ENCODE measurements at regions not wholly inside any gene's neighbourhood (a gene's known extent, or its start where the extent isn't known, plus 50 kb on each side); places are given as distances from the start of the nearest gene placed in this dataset.
A peak's percentile ranks its signal among the peaks of the same experiment; 100 is the strongest.

DNA sequence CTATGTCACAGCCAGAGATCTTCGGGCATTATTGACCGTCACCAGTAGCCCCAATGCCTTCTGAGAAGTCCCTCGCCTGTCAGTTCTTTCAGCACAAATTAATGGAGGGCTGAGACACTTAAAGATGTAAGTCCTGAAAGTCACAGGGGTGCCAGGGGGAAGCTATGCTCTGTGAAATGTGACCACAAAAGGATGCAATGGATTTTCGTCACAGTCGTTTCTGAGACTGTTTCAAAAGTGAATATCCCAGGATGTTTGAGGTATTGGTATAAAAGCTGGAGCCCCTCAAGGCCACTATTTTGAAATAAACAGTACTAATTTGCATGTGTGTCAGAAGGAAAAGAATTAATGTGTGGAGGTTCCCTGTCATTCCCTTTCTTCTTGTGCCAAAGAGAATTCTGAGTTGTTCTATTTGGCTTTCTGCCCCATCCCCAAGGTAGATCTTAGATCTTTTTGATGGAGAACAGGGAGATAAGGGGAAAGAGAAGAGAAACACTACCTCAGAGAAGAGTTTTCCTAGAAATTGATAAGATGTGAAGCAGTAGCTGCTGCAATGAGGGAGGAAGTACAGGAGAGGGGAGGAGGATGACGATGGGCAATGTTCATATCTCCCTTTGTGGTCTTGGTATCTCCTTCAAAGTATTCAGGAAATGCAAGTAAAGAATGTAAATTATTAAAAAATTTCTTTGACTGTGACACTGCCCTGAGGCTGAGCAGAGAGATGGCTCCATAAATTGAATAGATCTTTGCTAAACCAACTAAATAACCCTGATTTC lies 101.8 kb upstream of the NAP1L1 start:
- no peaks in the 10 kb centered on the region for H3K36me3 Mint-ChIP-seq (ENCODE audit: low read depth)
- H3K9ac ChIP-seq (ENCODE audit: extremely low read depth, low read length, poor library complexity, severe bottlenecking), result no peak overlapping the region
- TF ChIP-seq, protein P1, sequence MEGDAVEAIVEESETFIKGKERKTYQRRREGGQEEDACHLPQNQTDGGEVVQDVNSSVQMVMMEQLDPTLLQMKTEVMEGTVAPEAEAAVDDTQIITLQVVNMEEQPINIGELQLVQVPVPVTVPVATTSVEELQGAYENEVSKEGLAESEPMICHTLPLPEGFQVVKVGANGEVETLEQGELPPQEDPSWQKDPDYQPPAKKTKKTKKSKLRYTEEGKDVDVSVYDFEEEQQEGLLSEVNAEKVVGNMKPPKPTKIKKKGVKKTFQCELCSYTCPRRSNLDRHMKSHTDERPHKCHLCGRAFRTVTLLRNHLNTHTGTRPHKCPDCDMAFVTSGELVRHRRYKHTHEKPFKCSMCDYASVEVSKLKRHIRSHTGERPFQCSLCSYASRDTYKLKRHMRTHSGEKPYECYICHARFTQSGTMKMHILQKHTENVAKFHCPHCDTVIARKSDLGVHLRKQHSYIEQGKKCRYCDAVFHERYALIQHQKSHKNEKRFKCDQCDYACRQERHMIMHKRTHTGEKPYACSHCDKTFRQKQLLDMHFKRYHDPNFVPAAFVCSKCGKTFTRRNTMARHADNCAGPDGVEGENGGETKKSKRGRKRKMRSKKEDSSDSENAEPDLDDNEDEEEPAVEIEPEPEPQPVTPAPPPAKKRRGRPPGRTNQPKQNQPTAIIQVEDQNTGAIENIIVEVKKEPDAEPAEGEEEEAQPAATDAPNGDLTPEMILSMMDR (conservative IDR thresholded peaks at IDR 0.05), result no peak
- H3K4me3 Mint-ChIP-seq, result no peak overlapping the region
- H3K9me3 Mint-ChIP-seq, result no peaks in the 10 kb centered on the region
- peaks cover 3% of the 10 kb centered on the region for H3K4me1 ChIP-seq (ENCODE audit: control insufficient read depth, insufficient read depth, low read length)
- H3K27me3 ChIP-seq (ENCODE audit: control insufficient read depth, insufficient read depth, low read length, poor library complexity, severe bottlenecking), result no peaks in the 10 kb centered on the region
- DNase-seq, result no peak
- 82 to 94% methylated on average over 6 of the region's 6 CpGs for WGBS, 2 experiments (ENCODE audit: insufficient coverage in 1 of 2, insufficient read length in 1 of 2)
- no peaks in the 10 kb centered on the region for H3K27me3 Mint-ChIP-seq (ENCODE audit: insufficient read depth)
- H3K36me3 ChIP-seq (ENCODE audit: control insufficient read depth, insufficient read depth, low read length), result no peaks in the 10 kb centered on the region
- H3K4me3 ChIP-seq (ENCODE audit: low read length), result no peak overlapping the region
- no peak overlapping the region for H3K27ac Mint-ChIP-seq
- peaks cover 14% of the 10 kb centered on the region for H3K4me1 Mint-ChIP-seq
- H3K9me3 ChIP-seq (ENCODE audit: control insufficient read depth, low read length), result no peaks in the 10 kb centered on the region
- no peak overlapping the region for H3K27ac ChIP-seq (ENCODE audit: low read depth, low read length)

DNA sequence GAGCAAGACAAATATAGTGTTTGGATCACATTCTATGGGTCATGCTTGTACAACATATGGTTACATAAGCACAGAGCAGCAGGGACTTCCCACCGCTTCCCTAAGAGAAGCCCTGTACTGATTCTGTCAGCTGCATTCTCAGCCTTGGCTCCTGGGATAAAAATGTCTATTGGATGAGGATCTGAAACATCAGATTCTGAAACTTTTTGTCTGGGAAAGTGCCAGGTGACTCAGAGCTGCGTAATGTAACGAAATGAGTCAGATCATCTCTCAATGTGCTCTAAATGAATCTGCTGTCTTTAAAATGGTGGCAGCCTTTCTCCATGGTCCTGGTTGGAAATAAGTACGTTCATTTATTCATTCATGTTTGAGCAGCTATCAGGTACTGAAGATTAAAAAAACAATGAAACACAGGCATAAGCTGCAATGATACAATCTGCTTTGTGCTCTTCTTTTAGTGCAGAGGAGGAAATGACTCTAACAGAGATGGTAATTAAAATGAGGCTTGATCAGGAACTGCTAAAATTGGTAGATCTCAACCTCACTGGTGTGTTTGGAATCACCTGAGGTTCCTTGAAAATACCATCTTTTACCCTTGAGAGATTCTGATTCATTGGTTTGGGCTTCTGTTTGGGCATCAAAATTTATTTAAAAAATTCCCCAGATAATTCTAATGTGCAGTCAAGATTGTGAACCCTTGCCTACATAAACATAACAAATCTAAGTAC lies 99.1 kb upstream of the NAP1L1 start:
- TF ChIP-seq, protein P1 (conservative IDR thresholded peaks at IDR 0.05), result no peak
- no peak for DNase-seq
- Mint-ChIP-seq H3K9me3 (no peaks in the 10 kb centered on the region), H3K27ac (no peak overlapping the region), H3K27me3 (ENCODE audit: insufficient read depth) (peaks cover 4% of the 10 kb centered on the region), H3K36me3 (ENCODE audit: low read depth) (no peaks in the 10 kb centered on the region), H3K4me3 (no peak overlapping the region), H3K4me1 (peaks cover 4% of the 10 kb centered on the region)
- H3K4me3 ChIP-seq (ENCODE audit: low read length), result no peak overlapping the region
- H3K9ac ChIP-seq (ENCODE audit: extremely low read depth, low read length, poor library complexity, severe bottlenecking), result no peak overlapping the region
- no peak overlapping the region for H3K27ac ChIP-seq (ENCODE audit: low read depth, low read length)
- 93 to 94% methylated on average over 4 of the region's 4 CpGs for WGBS, 2 experiments (ENCODE audit: insufficient coverage in 1 of 2, insufficient read length in 1 of 2)
- no peaks in the 10 kb centered on the region for H3K36me3 ChIP-seq (ENCODE audit: control insufficient read depth, insufficient read depth, low read length)
- H3K9me3 ChIP-seq (ENCODE audit: control insufficient read depth, low read length), result no peaks in the 10 kb centered on the region
- H3K4me1 ChIP-seq (ENCODE audit: control insufficient read depth, insufficient read depth, low read length), result peaks cover 3% of the 10 kb centered on the region
- H3K27me3 ChIP-seq (ENCODE audit: control insufficient read depth, insufficient read depth, low read length, poor library complexity, severe bottlenecking), result no peaks in the 10 kb centered on the region

DNA sequence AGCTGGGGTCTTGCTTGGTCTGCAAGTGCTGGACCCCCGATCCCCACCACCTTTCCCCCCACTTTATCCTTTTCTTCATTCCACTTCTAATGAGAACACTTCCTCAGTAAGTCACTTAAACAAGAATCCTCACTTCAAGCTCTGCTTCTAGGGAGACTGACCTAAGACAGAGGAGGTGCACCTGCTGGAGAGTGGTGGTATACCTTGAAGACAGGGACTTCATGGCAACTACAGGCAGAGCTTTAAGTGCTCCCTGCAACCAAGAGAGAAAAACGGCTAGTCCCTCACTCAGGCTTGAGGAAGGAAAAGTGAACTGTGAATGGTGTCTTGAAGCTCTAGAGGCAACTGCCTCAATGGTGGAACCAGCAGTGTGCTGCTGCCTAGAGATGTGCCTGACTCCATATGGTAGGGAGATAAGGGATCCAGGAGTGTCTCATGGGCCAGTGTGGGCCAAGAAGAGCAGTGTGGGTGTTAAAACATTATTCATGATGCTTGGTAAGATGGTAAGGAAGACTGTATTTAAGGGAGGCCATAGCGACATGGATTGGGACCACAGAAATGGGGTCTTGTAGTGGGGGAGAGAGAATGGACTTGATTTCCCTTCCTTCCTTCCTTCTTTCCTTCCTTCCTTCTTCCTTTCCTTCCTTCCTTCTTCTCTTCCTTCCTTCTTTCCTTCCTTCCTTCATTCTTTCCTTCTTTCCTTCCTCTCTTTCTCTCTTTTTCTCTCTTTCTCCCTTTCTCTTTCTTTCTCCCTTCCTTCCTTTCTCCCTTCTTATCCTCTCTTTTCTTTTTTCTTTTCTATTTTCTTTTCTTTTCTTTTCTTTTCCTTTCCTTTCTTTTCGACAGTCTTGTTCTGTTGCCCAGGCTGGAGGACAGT lies 96.2 kb upstream of the NAP1L1 start:
- no peaks in the 10 kb centered on the region for H3K4me1 ChIP-seq (ENCODE audit: control insufficient read depth, insufficient read depth, low read length)
- no peak overlapping the region for H3K27ac ChIP-seq (ENCODE audit: low read depth, low read length)
- TF ChIP-seq, protein P1 (conservative IDR thresholded peaks at IDR 0.05), result peak; percentile 55
- DNase-seq, result peak; percentile 66
- Mint-ChIP-seq H3K27me3 (ENCODE audit: insufficient read depth) (peaks cover 4% of the 10 kb centered on the region), H3K36me3 (ENCODE audit: low read depth) (no peaks in the 10 kb centered on the region), H3K27ac (no peak overlapping the region), H3K4me1 (no peaks in the 10 kb centered on the region), H3K4me3 (no peak overlapping the region), H3K9me3 (no peaks in the 10 kb centered on the region)
- no peaks in the 10 kb centered on the region for H3K36me3 ChIP-seq (ENCODE audit: control insufficient read depth, insufficient read depth, low read length)
- H3K9ac ChIP-seq (ENCODE audit: extremely low read depth, low read length, poor library complexity, severe bottlenecking), result no peak overlapping the region
- H3K9me3 ChIP-seq (ENCODE audit: control insufficient read depth, low read length), result no peaks in the 10 kb centered on the region
- no peak overlapping the region for H3K4me3 ChIP-seq (ENCODE audit: low read length)
- H3K27me3 ChIP-seq (ENCODE audit: control insufficient read depth, insufficient read depth, low read length, poor library complexity, severe bottlenecking), result no peaks in the 10 kb centered on the region
- WGBS, 2 experiments (ENCODE audit: insufficient coverage in 1 of 2, insufficient read length in 1 of 2), result 85% methylated on average over 4 of the region's 4 CpGs; no CpG with 5 or more reads in 1 of the 2 experiments

All from endodermal cell (in vitro differentiated cells).